ENCODE measurements at regions not wholly inside any gene's neighbourhood (a gene's known extent, or its start where the extent isn't known, plus 50 kb on each side); places are given as distances from the start of the nearest gene placed in this dataset.

- no peak for TF ChIP-seq CTCF (IDR thresholded peaks at IDR 0.05)
- TF ChIP-seq EP300 (IDR thresholded peaks at IDR 0.05), result no peak
- TF ChIP-seq POLR2A (IDR thresholded peaks at IDR 0.05), result no peak
These were observed 125.3 kb upstream of the RAI2 start for GRCh38 chrX:17986440-17986839.

All from tibial nerve (tissue), 4 donors.